ENCODE measurements at regions not wholly inside any gene's neighbourhood (a gene's known extent, or its start where the extent isn't known, plus 50 kb on each side); places are given as distances from the start of the nearest gene placed in this dataset.

DNA sequence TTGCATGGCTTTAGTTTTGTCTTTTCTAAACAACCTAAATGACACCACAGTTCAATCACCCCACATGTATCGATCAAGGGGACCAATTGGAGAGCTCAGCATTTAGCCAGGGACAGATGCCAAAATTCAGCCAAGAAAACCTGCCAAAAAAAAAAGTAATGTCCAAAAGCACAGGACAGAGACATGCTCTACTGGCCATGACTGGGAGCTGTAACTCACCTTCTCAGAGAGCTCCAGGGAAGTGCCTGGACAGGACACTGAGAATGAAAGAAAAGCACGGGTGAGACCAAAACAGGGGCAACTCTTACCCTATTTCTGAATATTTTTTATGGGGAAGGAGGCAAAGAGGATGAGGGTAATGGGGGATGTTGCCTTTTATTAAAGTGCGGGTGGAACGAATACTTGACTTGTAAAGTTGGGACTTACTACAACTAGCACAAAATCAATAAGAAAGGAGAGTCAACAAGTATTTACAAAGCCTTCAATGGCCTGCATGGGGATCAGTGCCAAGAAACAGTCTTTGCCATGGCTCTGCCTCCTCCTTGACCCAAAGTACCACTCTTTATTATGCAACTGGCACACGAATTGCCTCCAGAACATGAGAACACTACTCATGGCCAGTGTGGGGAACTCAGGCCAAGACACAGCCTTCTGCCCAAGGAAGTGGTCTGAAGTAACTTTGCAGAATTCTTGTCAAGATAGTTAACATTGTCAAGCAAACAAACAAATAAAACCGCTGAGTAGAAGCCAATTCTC lies 72.9 kb upstream of the HK2 start:
- DNase-seq (ENCODE audit: low spot score) = peak; percentile 24

DNA sequence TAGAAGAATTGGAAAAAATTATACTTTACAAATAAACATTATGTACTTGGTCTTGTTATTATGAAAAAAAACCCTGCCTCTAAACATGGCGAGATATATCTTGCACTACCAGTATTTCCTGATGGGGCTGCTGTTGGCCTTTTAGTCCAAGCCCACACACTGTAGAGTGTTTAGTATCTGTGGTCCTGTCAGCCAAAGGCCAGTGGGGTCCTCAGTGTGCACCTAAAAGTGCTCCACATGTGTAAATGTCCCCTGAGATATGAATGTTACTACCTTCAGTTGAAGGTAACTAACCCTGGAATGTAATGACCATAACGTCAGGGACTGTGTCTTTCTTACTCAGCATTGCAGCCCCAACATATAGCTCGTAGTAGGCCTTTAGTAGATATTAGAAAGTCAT lies 71.1 kb upstream of the HK2 start:
- DNase-seq (ENCODE audit: low spot score) = no peak

DNA sequence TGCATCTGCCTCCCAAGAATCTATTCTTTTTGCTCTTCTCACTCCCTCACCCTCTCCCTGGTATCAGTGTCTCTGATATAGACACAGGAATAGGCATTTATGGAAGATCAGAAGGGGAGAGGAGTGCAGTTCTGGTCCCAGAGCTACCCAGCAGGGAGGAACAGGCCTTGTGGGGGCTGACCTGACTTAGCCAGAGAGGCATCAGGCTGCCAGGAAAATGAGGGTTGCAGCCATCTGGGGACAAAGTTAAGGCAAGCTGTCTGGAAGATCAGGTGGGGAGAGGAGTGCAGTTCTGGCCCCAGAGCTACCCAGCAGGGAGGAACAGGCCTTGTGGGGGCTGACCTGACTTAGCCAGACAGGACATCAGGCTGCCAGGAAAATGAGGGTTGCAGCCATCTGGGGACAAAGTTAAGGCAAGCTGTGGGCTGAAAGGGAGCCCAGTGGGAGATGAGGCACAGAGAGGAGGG lies 69.9 kb upstream of the HK2 start:
- peak; percentile 35 for DNase-seq (ENCODE audit: low spot score)

DNA sequence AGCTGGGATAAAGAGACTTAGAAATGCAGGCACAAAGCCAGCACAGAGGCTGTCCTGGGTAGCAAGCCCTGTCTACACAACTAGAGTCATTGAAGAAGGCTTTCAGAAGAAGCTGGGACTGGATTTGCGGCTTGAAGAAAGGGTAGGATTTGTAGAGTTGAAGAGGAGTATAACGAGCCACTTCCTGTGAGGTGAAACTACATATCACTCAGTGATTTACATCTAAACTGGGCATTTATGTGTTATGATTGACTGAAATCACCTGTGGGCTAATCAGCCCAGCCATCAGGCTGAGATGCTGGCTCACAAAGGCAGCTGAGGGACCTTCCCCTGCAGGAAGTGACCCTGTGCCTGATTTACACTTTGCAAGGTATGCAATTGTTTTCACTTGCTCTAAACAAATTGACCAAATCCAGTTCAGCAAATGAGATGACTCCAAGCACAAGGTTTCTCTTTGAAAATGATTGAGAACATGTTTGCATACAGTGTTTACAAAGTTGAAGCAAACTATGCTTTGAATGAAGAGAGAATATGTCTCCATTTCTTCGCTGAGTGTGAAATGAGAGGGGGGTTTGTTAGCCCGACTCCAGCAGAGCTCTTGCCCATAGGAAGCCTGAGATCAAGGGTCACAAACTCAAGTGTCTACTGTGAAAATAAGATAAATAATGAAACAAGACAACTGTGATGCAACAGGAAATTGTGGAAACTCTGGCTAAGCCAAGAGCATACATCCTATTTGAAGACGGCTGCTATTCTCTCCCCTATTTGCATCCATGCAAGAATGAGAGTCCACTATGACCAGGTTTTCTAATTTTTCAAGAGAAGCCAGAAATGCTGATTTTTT lies 69.3 kb upstream of the HK2 start:
- peak; percentile 25 for DNase-seq (ENCODE audit: low spot score)

DNA sequence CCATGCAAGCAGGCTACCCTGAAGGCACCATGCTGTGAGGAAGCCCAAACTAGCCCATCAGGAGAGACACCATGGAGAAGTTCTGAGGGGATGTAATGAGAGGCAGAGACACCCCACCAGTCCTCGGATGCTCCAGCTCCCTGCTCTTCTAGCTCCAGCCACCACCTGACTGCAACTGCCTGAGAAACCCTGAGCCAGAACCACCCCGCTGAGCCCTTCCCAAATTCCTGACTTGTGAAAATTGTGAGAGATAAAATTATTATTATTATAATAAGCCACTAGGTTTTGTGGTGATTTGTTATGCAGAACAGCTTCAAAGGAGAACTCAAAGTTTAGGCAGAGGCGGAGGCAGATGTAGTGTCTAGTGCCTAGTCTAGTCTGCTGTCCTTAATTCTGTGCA lies 67.1 kb upstream of the HK2 start:
- DNase-seq (ENCODE audit: low spot score) = no peak

DNA sequence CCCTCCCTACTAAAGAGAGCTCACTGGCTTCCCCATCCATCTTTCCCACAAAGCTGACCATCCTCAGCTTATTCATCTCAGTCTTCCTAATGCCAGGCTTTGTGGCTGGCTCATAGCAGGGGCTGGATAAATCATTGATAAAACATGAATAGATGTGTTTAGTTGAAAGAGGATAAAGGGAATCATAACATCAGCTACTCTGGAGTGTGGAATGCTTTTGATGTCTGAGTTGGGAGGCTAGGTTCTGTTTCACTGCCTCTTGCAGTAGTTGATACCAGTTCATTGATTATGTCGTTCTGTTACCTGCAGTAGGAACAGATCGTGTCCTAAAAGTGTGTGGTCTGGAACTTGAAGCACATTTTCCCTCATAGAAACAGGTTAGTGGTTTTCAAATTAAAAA lies 66.3 kb upstream of the HK2 start:
- no peak for DNase-seq (ENCODE audit: low spot score)

DNA sequence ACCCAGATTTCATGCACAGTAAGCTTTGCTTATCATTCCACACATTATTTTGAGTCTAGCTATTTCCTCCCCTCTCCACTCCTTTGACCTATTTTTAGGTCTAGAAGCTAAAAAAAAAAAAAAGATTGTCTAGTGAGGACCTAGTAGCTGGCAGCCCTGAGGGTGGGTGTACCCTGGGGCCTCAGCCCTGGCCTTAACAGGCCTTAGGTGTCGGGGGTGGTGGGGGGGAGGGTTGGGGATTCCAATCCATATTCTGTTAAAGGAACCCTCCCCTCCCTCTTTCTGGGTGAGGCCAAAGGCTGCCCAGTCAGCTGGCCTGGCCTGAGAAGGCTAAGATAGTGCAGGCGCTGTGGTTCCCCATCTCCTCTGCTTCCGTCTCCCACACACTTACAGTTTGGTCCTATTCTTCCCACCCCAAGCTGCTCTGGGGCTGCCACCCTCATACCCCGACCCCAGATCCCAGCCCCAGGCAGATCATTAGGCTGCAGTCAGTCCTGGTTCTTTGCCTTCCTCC lies 65.5 kb upstream of the HK2 start:
- DNase-seq (ENCODE audit: low spot score) = no peak

DNA sequence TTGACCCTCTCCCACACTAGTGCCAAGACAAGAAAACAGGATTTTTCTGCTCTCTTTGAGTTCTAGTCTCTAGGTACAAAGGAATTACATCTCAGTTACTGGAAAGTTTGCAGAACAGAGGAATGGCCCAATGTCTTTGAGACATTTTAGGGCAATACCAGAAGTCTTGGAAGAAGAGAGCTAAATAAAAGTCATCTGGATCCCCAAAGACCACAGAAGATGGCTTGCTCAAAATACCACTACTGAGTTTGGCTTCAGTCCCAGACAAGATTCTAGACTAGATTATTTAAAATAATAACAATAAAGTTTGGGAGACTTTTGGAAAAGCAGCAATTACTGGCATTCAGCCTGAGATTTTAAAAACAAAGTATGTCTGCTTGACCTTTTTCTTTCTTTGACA lies 61.9 kb upstream of the HK2 start:
- no peak for DNase-seq (ENCODE audit: low spot score)

DNA sequence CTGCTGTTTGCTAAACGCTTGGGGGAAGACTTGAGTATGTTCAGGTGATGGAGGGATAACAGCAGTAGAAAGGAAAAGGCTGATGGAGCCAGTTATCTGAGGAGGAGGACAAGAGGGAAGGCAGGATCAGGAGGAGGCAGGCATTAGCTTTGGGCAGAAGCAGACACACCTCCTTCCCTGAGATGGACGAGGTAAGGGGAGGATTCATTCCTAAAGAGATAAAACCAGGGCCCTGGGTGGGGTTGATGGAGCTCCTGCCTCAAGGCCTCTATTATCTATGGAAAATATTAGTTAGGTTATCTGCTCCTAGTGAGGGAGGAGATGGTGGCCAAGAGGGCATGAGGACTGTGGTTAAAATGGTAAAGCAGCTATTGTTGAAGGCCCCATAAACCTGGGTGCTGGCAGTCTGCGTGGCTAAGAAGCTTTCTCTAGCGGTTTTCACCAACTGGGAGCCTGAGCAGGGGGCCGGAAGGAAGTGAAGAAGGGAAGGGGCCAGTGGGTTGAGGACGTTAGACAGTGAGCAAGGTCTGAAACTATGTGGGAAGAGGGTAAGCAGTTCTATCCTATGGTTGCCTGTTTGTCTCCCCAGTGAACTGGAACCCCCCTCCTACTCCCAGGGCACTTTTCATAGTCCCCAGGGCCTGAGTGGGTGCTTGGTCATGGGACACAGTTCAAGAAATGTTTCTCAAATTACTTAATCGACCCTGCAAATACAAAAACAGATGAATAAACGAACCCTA lies 56.6 kb upstream of the HK2 start:
- no peak for DNase-seq (ENCODE audit: low spot score)

DNA sequence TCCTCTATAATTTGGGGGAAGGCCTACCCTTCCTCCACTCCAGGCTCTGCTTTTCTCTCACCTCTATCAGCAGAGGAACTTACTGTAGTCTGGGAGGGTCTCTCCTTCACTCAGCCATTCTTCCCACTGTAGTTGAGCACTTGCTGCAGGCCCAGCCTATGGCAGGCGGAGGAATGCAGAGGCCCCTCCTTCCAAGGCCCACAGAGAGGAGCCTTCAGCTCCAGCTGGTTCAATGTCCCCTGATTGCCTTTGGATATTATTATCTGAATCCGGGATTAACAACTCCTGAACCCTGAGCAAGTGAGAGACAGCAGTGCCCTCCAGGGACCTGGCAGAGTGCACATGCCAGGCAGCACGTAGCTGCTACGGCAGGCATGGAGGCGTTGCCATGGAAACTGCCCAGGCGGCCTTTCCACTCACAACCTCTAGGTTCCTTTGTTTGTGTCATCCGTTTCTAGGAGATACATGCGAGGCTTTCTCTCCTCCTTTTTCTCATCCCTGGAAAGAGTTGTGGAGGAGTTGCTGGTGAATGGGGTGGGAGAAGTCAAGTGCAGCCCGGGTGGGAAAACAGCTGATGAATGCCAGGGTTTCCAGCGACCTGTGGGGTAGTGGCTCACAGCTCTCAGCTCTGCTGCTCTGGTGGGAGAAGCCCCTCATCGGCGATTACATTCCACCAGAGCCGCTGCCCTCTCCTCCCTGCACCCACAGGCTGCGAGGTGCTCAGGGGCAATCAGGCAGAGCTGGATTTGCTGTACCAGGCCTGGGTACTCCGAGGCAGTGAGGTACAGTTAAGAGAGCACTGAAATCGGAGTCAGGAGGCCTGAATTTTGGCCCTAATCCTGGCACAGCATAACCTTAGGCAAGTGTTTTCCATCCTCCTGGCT lies 55.3 kb upstream of the HK2 start:
- DNase-seq (ENCODE audit: low spot score) = no peak

DNA sequence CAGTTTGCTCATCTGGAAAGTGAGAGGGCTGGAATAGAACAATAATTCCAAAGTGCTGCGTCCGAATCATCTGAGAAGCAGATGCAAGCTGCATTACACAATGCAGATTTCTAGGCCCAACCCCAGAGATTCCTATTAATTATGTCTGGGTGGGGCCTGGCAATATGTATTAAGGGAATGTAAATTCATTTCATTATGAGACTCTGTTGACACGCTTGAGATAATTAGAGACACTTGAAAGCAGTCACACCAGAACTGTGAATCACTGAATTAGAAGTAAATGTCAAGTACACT lies 54.7 kb upstream of the HK2 start:
- no peak for DNase-seq (ENCODE audit: low spot score)

DNA sequence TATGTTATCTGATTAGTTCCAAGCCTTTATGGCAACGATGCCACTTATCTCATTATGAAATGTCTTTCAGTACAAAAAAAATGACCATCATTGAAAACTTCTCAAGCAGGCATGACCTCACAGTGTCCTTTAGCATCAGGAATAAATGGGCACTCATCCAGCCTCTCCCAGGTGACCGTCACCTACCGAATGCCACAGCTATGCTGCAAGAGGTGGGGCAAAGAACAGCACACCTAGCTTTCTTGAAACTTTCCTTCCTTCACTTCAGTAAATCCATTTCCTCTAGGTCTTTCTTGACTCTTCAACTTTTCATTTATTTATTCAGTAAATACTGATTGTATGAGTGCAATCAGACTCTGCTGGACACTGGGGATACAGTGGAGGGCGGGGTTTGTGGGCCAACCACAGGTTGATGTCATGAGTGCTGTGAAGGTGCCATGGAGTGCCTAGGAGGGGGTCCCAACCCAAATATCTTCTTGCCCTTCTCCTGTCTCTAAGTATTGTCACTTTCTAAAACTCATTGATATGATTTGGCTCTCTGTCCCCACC lies 54.3 kb upstream of the HK2 start:
- DNase-seq (ENCODE audit: low spot score) = no peak
